H1 (cell line): ENCODE measurements at regions not wholly inside any gene's neighbourhood (a gene's known extent, or its start where the extent isn't known, plus 50 kb on each side); places are given as distances from the start of the nearest gene placed in this dataset.

ENCODE experiments used
- CTCF ChIA-PET: fragments of 300-600 bp; sonication (Branson Sonifier 250); formaldehyde crosslinking; loops from one replicate; lab custom pipeline; 2021; ENCODE audit not compliant: partially characterized antibody; lab: Charles Lee
- POLR2A ChIA-PET: fragments of 300-600 bp; sonication (Branson Sonifier 250); formaldehyde crosslinking; loops from one replicate; lab custom pipeline; 2021; ENCODE audit warnings: inconsistent platforms; ENCODE audit not compliant: partially characterized antibody; lab: Charles Lee
- DNase-seq, 2 experiments: peaks; one replicate each; pipeline versions ENCODE4 v3.0.0 to v3.0.0-alpha.2; 2010 to 2022; ENCODE audit warnings: low spot score in 2 of 2, low read depth in 1 of 2, mixed read lengths in 1 of 2
- FAIRE-seq: peaks from 2 replicates; lab custom pipeline; 2011; peaks lifted over from hg19 to GRCh38; lab: Jason Lieb, UNC
- H2AFZ ChIP-seq: 2 replicates; pipeline ENCODE4 v1.8.1; 2012; ENCODE audit warnings: low read length, inconsistent platforms
- H2AK5ac ChIP-seq: 2 replicates; pipeline ENCODE4 v1.6.1; 2013; ENCODE audit warnings: low read depth, low read length
- H2BK120ac ChIP-seq: replicated peaks from 2 replicates; pipeline ENCODE3; 2013; ENCODE audit warnings: low read depth, low read length, inconsistent platforms
- H2BK12ac ChIP-seq: 2 replicates; pipeline ENCODE4 v1.6.1; 2013; ENCODE audit warnings: low read depth, low read length
- H2BK15ac ChIP-seq: 2 replicates; pipeline ENCODE4 v1.6.1; 2013; ENCODE audit warnings: low read length
- H2BK20ac ChIP-seq: 2 replicates; pipeline ENCODE4 v1.6.1; 2013; ENCODE audit warnings: low read length
- H2BK5ac ChIP-seq: 2 replicates; pipeline ENCODE4 v1.6.1; 2013; ENCODE audit warnings: low read depth, low read length
- H3K14ac ChIP-seq: 2 replicates; pipeline ENCODE4 v1.6.1; 2013; ENCODE audit warnings: inconsistent platforms; ENCODE audit not compliant: insufficient read length
- H3K18ac ChIP-seq: 2 replicates; pipeline ENCODE4 v1.6.1; 2013; ENCODE audit warnings: low read length; ENCODE audit errors: extremely low read depth
- H3K23ac ChIP-seq: 2 replicates; pipeline ENCODE4 v1.6.1; 2013; ENCODE audit warnings: inconsistent platforms; ENCODE audit not compliant: insufficient read length
- H3K23me2 ChIP-seq: 2 replicates; pipeline ENCODE4 v1.6.1; 2013; ENCODE audit warnings: low read depth, low read length
- H3K27ac ChIP-seq: 2 replicates; pipeline ENCODE4 v1.6.1; 2011; ENCODE audit warnings: low read depth, low read length, inconsistent platforms
- H3K27me3 ChIP-seq, 4 experiments: replicated peaks in 1 of 4; 1 replicate in 1 of 4; 2 replicates in 3 of 4; pipeline versions ENCODE4 v1.6.1 to v1.8.1; 2011 to 2013; ENCODE audit warnings: low read length in 3 of 4, mild to moderate bottlenecking in 3 of 4, inconsistent platforms in 2 of 4, mixed read lengths in 2 of 4, moderate library complexity in 1 of 4; ENCODE audit not compliant: control insufficient read depth in 3 of 4, insufficient read depth in 3 of 4; ENCODE audit errors: extremely low read depth in 1 of 4
- H3K36me3 ChIP-seq, 4 experiments: 2 replicates each; pipeline versions ENCODE4 v1.6.1 to v1.8.1; 2011 to 2013; ENCODE audit warnings: mild to moderate bottlenecking in 4 of 4, low read length in 3 of 4, moderate library complexity in 2 of 4, control low read depth in 1 of 4, inconsistent platforms in 1 of 4; ENCODE audit not compliant: insufficient read depth in 4 of 4, control insufficient read depth in 2 of 4
- H3K4ac ChIP-seq: replicated peaks from 2 replicates; pipeline ENCODE3; 2013; ENCODE audit warnings: low read length, low read depth, mixed read lengths, inconsistent platforms; ENCODE audit not compliant: insufficient read length
- H3K4me1 ChIP-seq, 4 experiments: replicated peaks in 1 of 4; 1 replicate in 1 of 4; 2 replicates in 3 of 4; pipeline versions ENCODE4 v1.6.1 to v1.8.1; 2011 to 2013; ENCODE audit warnings: low read length in 3 of 4, inconsistent platforms in 2 of 4, mixed read lengths in 1 of 4; ENCODE audit not compliant: insufficient read depth in 4 of 4, control insufficient read depth in 3 of 4
- H3K4me2 ChIP-seq, 2 experiments: 2 replicates each; pipeline versions ENCODE4 v1.6.1 to v1.8.1; 2011 to 2013; ENCODE audit warnings: low read depth in 2 of 2, low read length in 2 of 2, control low read depth in 1 of 2, inconsistent platforms in 1 of 2, mild to moderate bottlenecking in 1 of 2; ENCODE audit not compliant: insufficient read depth in 1 of 2
- H3K4me3 ChIP-seq, 4 experiments: fragments of 200-600, 300-600 bp in 1 of 4; sonication (generic), shearing (Covaris generic), sonication (Bioruptor Twin) in 1 of 4; 2 replicates each; pipeline versions ENCODE4 v1.5.1 to v1.8.1; 2011 to 2016; ENCODE audit warnings: low read length in 4 of 4, low read depth in 3 of 4, control low read depth in 2 of 4, inconsistent platforms in 2 of 4, mild to moderate bottlenecking in 2 of 4, mixed read lengths in 1 of 4, moderate library complexity in 1 of 4; ENCODE audit not compliant: insufficient read depth in 2 of 4; ENCODE audit errors: extremely low read depth in 1 of 4
- H3K56ac ChIP-seq: replicated peaks from 2 replicates; pipeline ENCODE3; 2013; ENCODE audit warnings: low read depth, mild to moderate bottlenecking, mixed read lengths, low read length, inconsistent platforms; ENCODE audit not compliant: insufficient read length
- H3K79me1 ChIP-seq: 2 replicates; pipeline ENCODE4 v1.6.1; 2013; ENCODE audit warnings: low read depth, low read length, control low read depth
- H3K79me2 ChIP-seq, 2 experiments: 2 replicates each; pipeline versions ENCODE4 v1.6.1 to v1.8.1; 2012 to 2013; ENCODE audit warnings: low read length in 2 of 2, mild to moderate bottlenecking in 2 of 2, inconsistent platforms in 1 of 2; ENCODE audit not compliant: insufficient read depth in 2 of 2, control insufficient read depth in 1 of 2
- H3K9ac ChIP-seq, 4 experiments: replicated peaks in 1 of 4; 1 replicate in 1 of 4; 2 replicates in 3 of 4; pipeline versions ENCODE4 v1.6.1 to v1.8.1; 2011 to 2013; ENCODE audit warnings: low read depth in 3 of 4, low read length in 3 of 4, control low read depth in 2 of 4, mild to moderate bottlenecking in 2 of 4, moderate library complexity in 2 of 4, inconsistent platforms in 1 of 4; ENCODE audit errors: extremely low read depth in 1 of 4
- H3K9me3 ChIP-seq, 2 experiments: 2 replicates each; pipeline versions ENCODE4 v1.6.1 to v1.8.1; 2012 to 2013; ENCODE audit warnings: mild to moderate bottlenecking in 2 of 2, moderate library complexity in 2 of 2, control low read depth in 1 of 2, inconsistent platforms in 1 of 2, low read depth in 1 of 2, low read length in 1 of 2, mixed read lengths in 1 of 2; ENCODE audit not compliant: insufficient read depth in 2 of 2
- H4K20me1 ChIP-seq, 2 experiments: replicated peaks in 1 of 2; 2 replicates each; pipeline versions ENCODE3 to v1.8.1; 2011 to 2013; ENCODE audit warnings: inconsistent platforms in 2 of 2, low read length in 2 of 2, mild to moderate bottlenecking in 1 of 2; ENCODE audit not compliant: insufficient read depth in 2 of 2, control insufficient read depth in 1 of 2
- H4K5ac ChIP-seq: 2 replicates; pipeline ENCODE4 v1.6.1; 2013; ENCODE audit warnings: low read length, low read depth, mixed read lengths, inconsistent platforms; ENCODE audit not compliant: insufficient read length
- H4K8ac ChIP-seq: 2 replicates; pipeline ENCODE4 v1.8.0; 2013; ENCODE audit warnings: mild to moderate bottlenecking, moderate library complexity, low read length, inconsistent platforms; ENCODE audit not compliant: insufficient read depth; ENCODE audit errors: extremely low read depth
- H4K91ac ChIP-seq: replicated peaks from 2 replicates; pipeline ENCODE3; 2013; ENCODE audit warnings: low read length, mixed read lengths, inconsistent platforms; ENCODE audit not compliant: insufficient read length
- BACH1 ChIP-seq: IDR thresholded peaks from 2 replicates; pipeline ENCODE4 v1.6.1; 2012; ENCODE audit warnings: low read length, improper control_type of control experiment
- CBX5 ChIP-seq: fragments of 300-800, 300-1000 bp; sonication (generic); IDR thresholded peaks from 2 replicates; pipeline ENCODE4 v1.7.1; 2016; ENCODE audit warnings: antibody characterized with exemption, low read length, low read depth
- CHD2 ChIP-seq: IDR thresholded peaks from 2 replicates; pipeline ENCODE4 v1.6.1; 2012; ENCODE audit warnings: low read length, improper control_type of control experiment
- CTBP2 ChIP-seq: IDR thresholded peaks from 2 replicates; pipeline ENCODE4 v1.7.0; 2011; ENCODE audit warnings: borderline replicate concordance, mild to moderate bottlenecking, moderate library complexity, mixed read lengths, low read length; ENCODE audit not compliant: insufficient read depth, insufficient read length
- JUND ChIP-seq: IDR thresholded peaks from 2 replicates; pipeline ENCODE4 v1.6.1; 2011; ENCODE audit warnings: mild to moderate bottlenecking, improper control_type of control experiment, low read length
- PHF8 ChIP-seq: fragments of 200-600 bp; sonication (generic); conservative IDR thresholded peaks from 2 replicates; pipeline ENCODE4 v1.7.1; 2012; ENCODE audit warnings: low read depth, mild to moderate bottlenecking, inconsistent platforms, low read length, moderate library complexity
- POU5F1 ChIP-seq: IDR thresholded peaks from 2 replicates; pipeline ENCODE4 v1.6.1; 2011; ENCODE audit warnings: low read depth, mild to moderate bottlenecking, low read length, moderate library complexity
- RAD21 ChIP-seq, 2 experiments: IDR thresholded peaks in 1 of 2; conservative IDR thresholded peaks in 1 of 2; 2 replicates each; pipeline ENCODE4 v1.6.1; 2011; ENCODE audit warnings: low read depth in 2 of 2, low read length in 2 of 2, improper control_type of control experiment in 1 of 2, inconsistent platforms in 1 of 2, mild to moderate bottlenecking in 1 of 2, moderate library complexity in 1 of 2
- RFX5 ChIP-seq: IDR thresholded peaks from 2 replicates; pipeline ENCODE4 v1.6.1; 2011; ENCODE audit warnings: low read depth, low read length, improper control_type of control experiment, borderline replicate concordance
- RXRA ChIP-seq: IDR thresholded peaks from 2 replicates; pipeline ENCODE4 v1.6.1; 2011; ENCODE audit warnings: low read depth, mild to moderate bottlenecking, low read length, moderate library complexity; ENCODE audit not compliant: insufficient read depth
- SP4 ChIP-seq: IDR thresholded peaks from 2 replicates; pipeline ENCODE4 v1.6.1; 2012; ENCODE audit warnings: low read length, inconsistent platforms
- ZNF274 ChIP-seq: IDR thresholded peaks from 2 replicates; pipeline ENCODE4 v1.7.0; 2012; ENCODE audit warnings: low read length, borderline replicate concordance; ENCODE audit errors: extremely low read depth
- WGBS, 2 experiments: shearing (Covaris generic) in 1 of 2; methylation state at CpG; one replicate each; pipeline versions ENCODE4 v1.1.6 to v1.1.7; 2013 to 2015; ENCODE audit warnings: low lambda C conversion rate in 2 of 2, mixed read lengths in 2 of 2, inconsistent platforms in 1 of 2, low coverage in 1 of 2, missing lambda C conversion rate in 1 of 2; ENCODE audit not compliant: insufficient replicate concordance in 2 of 2, insufficient coverage in 1 of 2, insufficient read length in 1 of 2; ENCODE audit errors: extremely low coverage in 1 of 2, missing lambda C conversion rate in 1 of 2; 5-methylcytosine and 5-hydroxymethylcytosine counted together
- TF ChIP-seq, protein P1 (sequence below): IDR thresholded peaks from 2 replicates; pipeline ENCODE4 v1.6.1; 2011; ENCODE audit warnings: low read length, improper control_type of control experiment

DNA sequence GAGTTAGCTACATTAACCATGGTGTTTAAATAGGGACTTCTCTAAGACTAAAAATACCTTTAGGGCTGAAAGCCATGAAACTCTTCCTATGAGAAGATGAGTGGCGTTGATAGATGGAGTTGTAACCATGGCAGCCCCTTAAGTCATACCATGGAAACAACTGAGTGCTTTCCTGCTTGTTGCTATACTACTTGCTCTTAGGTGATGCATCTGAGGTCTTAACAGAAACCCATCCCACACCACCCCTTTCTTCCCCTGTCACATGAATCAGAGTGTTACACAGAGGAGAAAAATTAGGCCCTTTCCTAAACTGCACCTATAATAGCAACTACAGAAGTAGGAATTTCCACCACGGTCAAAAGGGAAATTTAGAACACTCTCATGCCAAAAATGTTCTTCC, 64.3 kb upstream of the ZC3H12C start:
- Histone ChIP-seq H3K56ac (no peak overlapping the region), H3K27me3 (peaks cover 0 to 1% (median 0%) of the 10 kb centered on the region in 4 experiments; a peak in 1 of 7 replicates), H3K9ac (no peak overlapping the region), H3K4me1 (no peaks in the 10 kb centered on the region), H3K4me3 (no peak overlapping the region), H2AK5ac (no peak overlapping the region), H3K4ac (no peak overlapping the region), H3K27ac (no peak overlapping the region), H3K9me3 (no peaks in the 10 kb centered on the region), H3K36me3 (no peaks in the 10 kb centered on the region), H3K14ac (no peak overlapping the region), H3K79me2 (no peaks in the 10 kb centered on the region), H3K18ac (no peak overlapping the region), H3K23ac (no peak overlapping the region), H4K20me1 (no peaks in the 10 kb centered on the region), H2AFZ (no peak overlapping the region), H2BK20ac (no peak overlapping the region), H4K91ac (no peak overlapping the region), H2BK12ac (no peak overlapping the region), H3K23me2 (no peaks in the 10 kb centered on the region), H2BK5ac (no peak overlapping the region), H4K5ac (no peak overlapping the region), H3K79me1 (no peaks in the 10 kb centered on the region), H2BK120ac (no peak overlapping the region), H2BK15ac (no peak overlapping the region), H4K8ac (no peak overlapping the region), H3K4me2 (no peak overlapping the region)
- FAIRE-seq (no peak), DNase-seq (no peak)
- WGBS, 2 experiments: 86% methylated on average over 2 of the region's 2 CpGs; no CpG with 5 or more reads in 1 of the 2 experiments
- ChIA-PET CTCF (interaction anchor here (0.6 to 1.4 kb wide), 3 partner anchors 13 to 409 kb away, joined by 3 to 4 read pairs (median 3); no protein-coding TSS in a partner anchor), POLR2A (interaction anchor here (1.9 kb wide), 1 partner anchor 12 kb away, joined by 6 read pairs; no protein-coding TSS in a partner anchor)
- TF ChIP-seq RXRA (no peak), BACH1 (no peak), CBX5 (no peak), CTBP2 (no peak), JUND (no peak), RAD21 (IDR thresholded peaks at IDR 0.05 in 1 of 2, conservative IDR thresholded peaks at IDR 0.05 in 1 of 2; ENCODE audit: low read depth in 2 of 2, low read length in 2 of 2) (no peak), PHF8 (no peak), ZNF274 (no peak), RFX5 (no peak), CHD2 (no peak), POU5F1 (no peak), SP4 (no peak)
- TF ChIP-seq, protein P1, sequence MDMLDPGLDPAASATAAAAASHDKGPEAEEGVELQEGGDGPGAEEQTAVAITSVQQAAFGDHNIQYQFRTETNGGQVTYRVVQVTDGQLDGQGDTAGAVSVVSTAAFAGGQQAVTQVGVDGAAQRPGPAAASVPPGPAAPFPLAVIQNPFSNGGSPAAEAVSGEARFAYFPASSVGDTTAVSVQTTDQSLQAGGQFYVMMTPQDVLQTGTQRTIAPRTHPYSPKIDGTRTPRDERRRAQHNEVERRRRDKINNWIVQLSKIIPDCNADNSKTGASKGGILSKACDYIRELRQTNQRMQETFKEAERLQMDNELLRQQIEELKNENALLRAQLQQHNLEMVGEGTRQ: no peak
